T-helper 1 cell (primary cell): ENCODE measurements at regions not wholly inside any gene's neighbourhood (a gene's known extent, or its start where the extent isn't known, plus 50 kb on each side); places are given as distances from the start of the nearest gene placed in this dataset.

Experiments used
- DNase-seq, 5 donors: peaks; one replicate each; pipeline ENCODE4 v3.0.0-alpha.2; 2012 to 2020

DNA sequence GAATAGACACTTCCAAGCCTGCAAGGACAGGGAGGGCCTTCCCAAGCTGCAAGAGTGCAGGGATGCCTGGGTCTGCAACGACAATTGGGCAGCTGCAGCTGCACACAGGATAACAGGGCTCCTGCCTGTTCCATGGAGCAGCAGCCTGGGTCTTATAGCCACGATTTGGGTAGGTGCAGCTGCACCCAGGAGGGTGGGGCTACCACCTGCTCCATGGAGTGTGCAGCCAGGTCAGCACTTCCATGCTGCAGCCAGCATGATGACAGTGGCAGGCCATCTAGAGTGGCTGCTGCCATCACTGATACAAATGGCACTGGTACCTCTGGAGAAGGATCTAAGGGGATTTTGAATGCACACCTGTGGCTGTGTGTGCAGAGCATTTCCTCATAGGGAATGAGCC, 528.5 kb downstream of the DSC3 start:
- DNase-seq: no peak

DNA sequence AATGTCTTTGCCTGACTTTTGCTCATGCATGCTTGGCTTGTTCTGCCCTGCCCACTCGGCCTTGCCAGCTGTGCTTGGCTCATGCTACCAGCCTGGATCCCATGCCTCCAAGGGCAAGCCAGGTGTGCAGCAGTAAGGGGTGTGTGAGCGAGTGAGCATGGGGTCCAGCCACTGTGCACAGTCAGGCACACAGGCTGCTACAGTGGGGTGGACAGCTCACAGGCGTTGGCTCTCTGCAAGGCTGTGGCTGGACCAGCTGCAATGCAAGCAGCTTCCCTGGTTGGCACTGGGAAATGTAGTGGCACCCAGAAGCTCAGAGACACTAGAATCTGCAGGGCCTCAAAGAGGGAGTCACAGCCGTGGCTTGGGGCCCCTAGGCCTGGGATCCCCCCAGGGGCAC, 529.7 kb downstream of the DSC3 start:
- no peak for DNase-seq

GRCh38 chr18:30510882-30511281, 531.7 kb downstream of the DSC3 start:
- no peak for DNase-seq

DNA sequence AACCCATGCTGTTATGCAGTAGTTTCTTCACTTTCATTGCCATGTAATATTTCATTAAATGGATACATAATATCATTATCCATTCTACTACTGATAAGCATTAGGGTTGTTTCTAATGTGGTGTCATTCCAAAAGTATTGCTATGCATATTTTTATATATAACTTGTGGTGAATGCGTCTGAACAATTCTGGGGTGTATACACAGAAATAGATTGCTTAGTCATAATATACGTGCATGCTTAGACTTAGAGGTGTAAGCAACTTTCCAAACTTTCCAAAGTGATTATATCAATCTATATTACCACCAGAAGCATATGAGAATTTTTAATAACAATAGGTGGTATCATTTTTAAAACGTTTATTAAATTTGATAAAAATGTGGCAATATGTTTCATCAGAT, 540.9 kb downstream of the DSC3 start:
- no peak for DNase-seq

GRCh38 chr18:30500240-30500945, 542.1 kb downstream of the DSC3 start:
- DNase-seq: no peak

- DNase-seq: no peak
Measured at GRCh38 chr18:30499721-30500120, 542.8 kb downstream of the DSC3 start.

DNA sequence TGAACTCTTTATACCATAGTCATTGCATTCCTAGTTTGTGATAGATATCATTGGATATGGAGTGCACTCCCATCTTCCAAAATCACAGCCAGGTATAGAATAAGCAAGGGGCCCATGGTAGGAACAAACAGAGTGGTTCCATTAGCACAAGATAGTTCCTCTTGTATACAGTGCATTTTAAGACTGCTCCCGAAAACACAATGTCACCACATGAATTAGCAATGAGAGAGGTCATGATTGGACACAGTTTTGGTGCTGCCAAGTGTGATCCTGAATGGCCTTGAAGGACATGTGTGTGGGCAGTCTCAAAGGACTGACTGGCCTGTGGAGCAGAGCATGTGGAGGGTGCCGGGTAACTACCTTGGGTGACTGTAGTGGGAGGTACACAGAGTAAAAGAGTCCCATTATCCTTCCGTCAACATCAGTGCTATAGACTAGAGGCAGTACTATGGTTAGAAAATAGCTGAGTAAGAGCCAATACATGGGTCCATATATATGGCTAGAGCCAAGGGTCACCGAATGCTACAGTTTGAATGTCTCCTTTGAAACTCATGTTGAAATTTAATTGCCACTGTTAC, 549.9 kb downstream of the DSC3 start:
- no peak for DNase-seq

GRCh38 chr18:30491815-30492551, 550.6 kb downstream of the DSC3 start:
- no peak for DNase-seq

DNA sequence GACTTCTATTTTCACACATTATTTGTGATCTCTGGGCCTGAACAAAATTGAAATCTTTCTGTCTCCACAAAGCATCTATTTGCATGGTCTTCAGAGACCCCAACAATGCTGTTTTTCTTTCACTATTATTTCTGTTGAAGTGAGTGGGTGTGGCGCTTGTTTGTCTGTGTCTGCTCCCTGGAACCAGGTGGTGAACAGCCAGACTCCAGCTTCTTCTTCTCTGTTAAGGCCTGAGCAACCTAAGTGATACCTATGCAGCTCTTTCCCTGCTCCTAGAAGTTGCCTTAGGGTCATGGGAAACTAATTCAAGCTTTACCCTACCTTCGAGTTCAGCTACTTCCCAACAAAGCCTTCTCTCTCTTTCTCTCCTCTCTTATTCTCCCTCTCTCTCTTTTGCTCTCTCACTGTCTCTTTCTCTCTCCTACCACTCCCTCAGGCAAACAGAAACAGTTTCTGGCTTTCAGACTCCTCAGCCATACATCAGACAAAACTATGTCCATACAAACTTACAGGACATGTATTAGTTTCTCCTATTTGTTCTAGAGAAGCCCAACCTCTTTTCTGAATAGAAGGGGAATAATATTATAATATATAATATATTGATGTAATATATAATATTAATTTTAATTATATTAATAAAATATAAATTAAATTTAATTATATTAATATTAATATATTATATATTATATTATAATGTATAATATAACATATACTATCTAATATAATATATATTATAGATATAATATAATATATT, 552.5 kb downstream of the DSC3 start:
- DNase-seq: no peak

DNA sequence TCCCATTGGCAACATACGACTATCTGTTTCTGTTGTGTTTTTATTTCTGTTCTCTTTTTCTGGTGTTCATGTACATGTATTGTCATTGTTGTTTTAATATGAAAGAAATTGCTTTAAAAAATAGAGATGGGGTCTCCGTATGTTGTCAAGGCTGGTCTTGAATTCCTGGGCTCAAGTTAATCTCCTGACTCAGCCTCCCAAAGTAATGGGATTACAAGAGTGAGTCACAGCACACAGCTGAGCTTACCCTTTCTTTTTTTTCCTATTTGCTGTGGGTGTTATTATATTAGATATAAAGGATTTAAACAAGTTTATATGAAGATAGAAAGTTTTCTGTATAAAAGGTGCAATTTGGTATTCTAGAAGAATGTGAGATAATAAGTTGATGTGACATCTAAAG, 554.6 kb downstream of the DSC3 start:
- no peak for DNase-seq

- DNase-seq: no peak
Measured at GRCh38 chr18:30486856-30487255, 555.7 kb downstream of the DSC3 start.

DNA sequence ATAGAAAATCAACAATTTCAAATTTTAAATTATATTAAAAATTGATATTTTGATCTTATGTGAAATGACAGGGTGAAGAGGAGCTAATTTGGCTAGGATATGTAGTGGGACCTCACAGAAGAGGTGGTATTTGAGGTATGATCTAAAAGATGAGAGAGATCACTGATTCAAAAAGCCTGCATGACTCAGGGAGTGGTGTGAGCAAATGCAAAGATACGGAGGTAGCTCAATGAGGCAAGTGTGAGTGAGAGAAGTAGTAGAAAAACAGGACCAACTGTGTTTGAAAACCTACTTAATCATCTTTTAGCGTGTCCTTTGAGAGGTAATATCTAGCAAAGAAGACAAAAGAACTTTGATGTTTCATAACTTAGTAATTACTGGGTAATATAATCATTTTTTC, 557.5 kb downstream of the DSC3 start:
- no peak for DNase-seq

DNA sequence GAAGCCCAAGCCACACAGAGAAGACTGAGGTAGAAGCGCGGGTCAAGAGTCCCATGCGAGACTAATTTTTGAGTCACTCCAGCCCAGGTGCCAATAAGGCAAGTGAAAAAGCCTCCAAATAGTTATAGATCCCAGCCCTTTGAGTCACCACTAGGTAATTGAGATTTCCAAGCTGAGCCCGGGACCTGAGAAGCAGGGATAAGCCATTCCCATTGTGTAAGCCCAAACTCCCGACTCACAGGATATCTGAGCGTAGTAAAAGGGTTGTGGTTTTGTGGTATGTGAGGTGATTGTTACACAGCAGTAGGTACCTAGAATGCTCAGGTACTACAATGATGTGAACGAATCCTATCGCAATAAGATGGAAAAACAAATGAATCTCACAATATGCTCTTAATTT, 560.7 kb downstream of the DSC3 start:
- no peak for DNase-seq

GRCh38 chr18:30469091-30469490, 573.5 kb downstream of the DSC3 start:
- DNase-seq: no peak

GRCh38 chr18:30465096-30465495, 577.4 kb downstream of the DSC3 start:
- no peak for DNase-seq

- DNase-seq: no peak
Measured at GRCh38 chr18:30457156-30457555, 585.4 kb downstream of the DSC3 start.

GRCh38 chr18:30455741-30456140, 586.8 kb downstream of the DSC3 start:
- no peak for DNase-seq

- DNase-seq: no peak
Measured at GRCh38 chr18:30454920-30455319, 587.6 kb downstream of the DSC3 start.

DNA sequence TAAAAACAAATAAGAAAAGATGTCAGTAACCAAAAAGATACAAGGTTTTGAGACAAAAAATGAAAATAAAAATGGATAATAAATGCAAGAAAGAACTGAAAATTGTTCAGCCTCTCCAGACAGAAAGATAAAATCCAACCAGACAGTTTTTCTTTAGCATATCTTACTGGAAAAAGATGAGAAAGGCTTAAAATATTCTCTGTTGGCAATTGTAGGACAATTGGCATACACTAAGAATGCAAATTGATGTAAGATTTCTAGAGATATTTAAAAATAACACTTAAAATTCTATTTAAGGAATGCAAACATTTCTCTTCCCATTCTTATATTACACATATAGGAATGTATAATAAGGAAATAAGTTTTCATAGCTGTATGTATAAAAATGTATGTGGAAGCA, 590.6 kb downstream of the DSC3 start:
- no peak for DNase-seq

DNA sequence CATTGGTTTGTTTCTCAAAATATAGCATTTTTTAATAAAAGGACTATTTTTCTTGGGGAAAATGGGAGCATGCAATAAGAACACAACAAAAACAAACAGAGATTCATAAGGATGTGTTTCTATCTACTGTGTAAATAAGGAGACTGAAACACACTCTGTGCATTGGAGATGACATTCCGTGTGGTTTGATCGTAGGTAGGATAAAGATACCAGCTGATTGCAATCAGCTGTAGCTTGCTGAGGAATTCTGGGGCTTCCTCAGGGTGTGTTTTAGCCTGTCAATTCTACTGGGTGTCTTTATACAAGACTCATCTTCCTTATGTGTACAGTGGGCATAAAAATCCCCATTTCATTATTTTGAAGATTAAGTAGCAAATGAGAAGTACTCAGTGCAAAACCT, 591.6 kb downstream of the DSC3 start:
- no peak for DNase-seq

DNA sequence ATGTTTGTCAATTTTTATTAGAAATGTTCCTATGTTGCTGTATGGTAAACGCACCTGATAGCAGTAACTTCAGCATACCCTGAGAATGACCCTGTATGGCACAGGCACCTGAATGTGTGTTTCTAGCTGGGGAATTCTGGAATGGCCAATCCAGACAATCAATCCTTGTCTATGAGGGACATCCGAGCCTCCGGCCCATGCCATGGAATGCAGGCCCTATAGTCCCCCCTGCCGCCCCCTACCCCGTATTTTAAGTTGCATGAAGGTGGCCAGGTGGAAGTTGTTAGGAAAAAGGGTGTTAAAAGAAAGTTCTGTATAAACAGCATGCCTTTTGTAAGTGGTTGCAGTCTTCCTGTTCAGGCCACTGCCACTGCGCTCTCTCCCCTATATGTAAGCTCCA, 595.9 kb downstream of the DSC3 start:
- DNase-seq: no peak

- no peak for DNase-seq
Measured at GRCh38 chr18:30444544-30444943, 598.0 kb downstream of the DSC3 start.

DNA sequence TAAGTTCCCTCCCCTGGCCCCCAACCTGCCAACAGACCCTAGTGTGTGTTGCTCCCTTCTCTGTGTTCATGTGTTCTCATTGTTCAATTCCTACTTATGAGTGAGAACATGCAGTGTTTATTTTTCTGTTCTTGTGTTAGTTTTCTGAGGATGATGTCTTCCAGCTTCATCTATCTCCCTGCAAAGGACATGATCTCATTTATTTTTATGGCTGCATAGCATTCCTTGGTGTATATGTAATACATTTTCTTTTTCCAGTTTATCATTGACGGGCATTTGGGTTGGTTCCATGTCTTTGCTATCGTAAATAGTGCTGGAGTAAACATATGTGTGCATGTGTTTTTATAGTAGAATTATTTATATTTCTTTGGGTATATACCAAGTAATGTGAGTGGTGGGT, 602.2 kb downstream of the DSC3 start:
- DNase-seq: no peak

- no peak for DNase-seq
Measured at GRCh38 chr18:30439174-30439573, 603.4 kb downstream of the DSC3 start.
